AG10803 (cell line): ENCODE measurements at regions not wholly inside any gene's neighbourhood (a gene's known extent, or its start where the extent isn't known, plus 50 kb on each side); places are given as distances from the start of the nearest gene placed in this dataset.

Experiments
- DNase-seq: peaks from one replicate; pipeline ENCODE4 v3.0.0; 2010; ENCODE audit warnings: low read depth
- H3K4me3 ChIP-seq: 2 replicates; pipeline ENCODE4 v1.5.1; 2011; ENCODE audit warnings: mild to moderate bottlenecking, low read length, control low read depth
- TF ChIP-seq, protein P1 (sequence below): conservative IDR thresholded peaks from 2 replicates; pipeline ENCODE4 v1.5.1; 2011; ENCODE audit warnings: mild to moderate bottlenecking, low read length, control low read depth, inconsistent platforms

DNA sequence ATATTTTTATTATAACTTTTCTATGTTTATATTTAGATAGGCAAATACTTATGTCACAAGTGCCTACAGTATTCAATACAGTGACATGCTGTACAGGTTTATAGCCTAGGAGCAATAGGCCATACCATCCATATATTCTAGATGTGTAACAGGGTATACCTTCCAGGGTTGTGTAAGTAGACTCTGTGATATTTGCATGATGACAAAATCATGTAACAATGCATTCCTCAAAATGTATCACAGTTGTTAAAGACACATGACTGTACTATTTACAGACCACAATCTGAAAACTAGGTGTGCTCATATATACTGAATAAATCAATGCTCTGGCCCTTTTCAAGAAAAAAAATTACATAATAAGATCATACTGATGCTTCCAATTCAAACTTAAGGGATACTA, 433.2 kb upstream of the RGPD4 start:
- no peak for DNase-seq
- H3K4me3 ChIP-seq, result no peak overlapping the region
- TF ChIP-seq, protein P1, sequence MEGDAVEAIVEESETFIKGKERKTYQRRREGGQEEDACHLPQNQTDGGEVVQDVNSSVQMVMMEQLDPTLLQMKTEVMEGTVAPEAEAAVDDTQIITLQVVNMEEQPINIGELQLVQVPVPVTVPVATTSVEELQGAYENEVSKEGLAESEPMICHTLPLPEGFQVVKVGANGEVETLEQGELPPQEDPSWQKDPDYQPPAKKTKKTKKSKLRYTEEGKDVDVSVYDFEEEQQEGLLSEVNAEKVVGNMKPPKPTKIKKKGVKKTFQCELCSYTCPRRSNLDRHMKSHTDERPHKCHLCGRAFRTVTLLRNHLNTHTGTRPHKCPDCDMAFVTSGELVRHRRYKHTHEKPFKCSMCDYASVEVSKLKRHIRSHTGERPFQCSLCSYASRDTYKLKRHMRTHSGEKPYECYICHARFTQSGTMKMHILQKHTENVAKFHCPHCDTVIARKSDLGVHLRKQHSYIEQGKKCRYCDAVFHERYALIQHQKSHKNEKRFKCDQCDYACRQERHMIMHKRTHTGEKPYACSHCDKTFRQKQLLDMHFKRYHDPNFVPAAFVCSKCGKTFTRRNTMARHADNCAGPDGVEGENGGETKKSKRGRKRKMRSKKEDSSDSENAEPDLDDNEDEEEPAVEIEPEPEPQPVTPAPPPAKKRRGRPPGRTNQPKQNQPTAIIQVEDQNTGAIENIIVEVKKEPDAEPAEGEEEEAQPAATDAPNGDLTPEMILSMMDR, result no peak

DNA sequence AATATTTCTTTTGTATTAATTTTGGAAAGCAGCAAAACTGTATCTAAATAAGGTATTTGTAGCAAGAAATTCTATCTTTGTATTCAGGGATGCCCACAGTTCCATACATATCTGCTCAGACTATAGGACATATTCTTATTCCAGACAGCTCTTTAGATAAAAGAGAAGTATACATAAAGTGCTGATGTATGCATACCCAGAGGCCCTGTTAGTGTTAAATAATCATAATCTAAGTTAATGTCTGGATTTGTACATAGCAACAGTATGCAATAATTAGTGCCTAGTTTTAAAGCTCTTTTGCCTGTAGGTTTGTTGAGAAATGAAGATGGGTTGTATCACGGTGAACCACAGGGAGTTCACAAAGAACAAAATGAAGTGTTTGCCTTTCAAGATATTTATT, 428.0 kb upstream of the RGPD4 start:
- no peak overlapping the region for H3K4me3 ChIP-seq
- DNase-seq, result no peak
- TF ChIP-seq, protein P1, result no peak

DNA sequence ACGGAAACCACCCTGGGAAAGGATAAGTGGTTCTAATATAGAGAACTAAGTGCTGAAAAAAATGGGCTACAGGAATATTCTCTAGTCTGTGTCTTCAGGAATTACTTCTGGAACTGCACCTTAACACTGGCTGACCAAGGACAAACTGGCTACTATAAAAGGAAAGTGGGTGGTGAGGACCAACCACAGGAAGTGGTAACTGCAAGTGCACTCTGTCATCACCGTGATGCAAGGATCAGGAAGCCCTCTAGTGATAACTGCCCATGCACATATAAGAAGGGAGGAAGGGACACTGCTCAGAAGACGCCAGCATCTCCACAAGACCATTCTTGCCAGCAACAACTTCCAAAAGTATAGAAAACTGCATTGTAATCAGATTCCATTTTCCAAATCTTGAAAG, 424.4 kb upstream of the RGPD4 start:
- no peak for DNase-seq
- no peak overlapping the region for H3K4me3 ChIP-seq
- TF ChIP-seq, protein P1, result no peak

DNA sequence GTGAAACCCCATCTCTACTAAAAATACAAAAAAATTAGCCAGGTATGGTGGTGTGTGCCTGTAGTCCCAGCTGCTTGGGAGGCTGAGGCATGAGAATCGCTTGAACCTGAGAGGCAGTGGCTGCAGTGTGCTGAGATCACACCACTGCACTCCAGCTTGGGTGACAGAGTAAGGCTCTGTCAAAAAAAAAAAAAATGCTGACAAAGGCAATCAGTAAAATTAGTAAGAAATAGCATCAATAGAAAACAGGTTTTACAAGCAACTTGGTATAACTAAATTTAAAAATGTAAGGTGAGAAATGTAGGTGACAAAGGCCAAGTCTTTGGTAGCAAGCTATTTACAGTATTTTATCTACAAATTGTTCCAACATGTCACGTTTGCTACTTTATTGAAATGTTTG, 421.4 kb upstream of the RGPD4 start:
- TF ChIP-seq, protein P1, result no peak
- DNase-seq, result no peak
- no peak overlapping the region for H3K4me3 ChIP-seq

DNA sequence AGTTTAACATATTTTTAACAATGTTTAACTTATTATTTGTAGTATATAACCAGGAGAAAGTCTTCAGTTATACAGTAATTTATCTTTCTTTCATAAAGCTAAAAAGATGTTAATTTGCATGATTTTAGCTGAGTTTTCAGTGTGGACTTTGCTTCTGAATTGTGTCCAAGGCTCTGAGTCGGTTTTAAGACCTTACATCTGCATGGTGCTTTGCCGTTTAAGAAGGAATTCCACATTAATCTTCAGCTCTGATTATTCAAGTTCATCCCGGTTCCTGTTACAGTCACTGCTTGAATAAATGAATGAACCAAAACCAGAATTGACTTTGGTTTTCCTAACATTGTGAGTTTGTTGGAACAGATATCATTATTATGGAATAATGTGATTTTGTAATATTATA, 419.7 kb upstream of the RGPD4 start:
- DNase-seq, result no peak
- H3K4me3 ChIP-seq, result no peak overlapping the region
- TF ChIP-seq, protein P1, result no peak

DNA sequence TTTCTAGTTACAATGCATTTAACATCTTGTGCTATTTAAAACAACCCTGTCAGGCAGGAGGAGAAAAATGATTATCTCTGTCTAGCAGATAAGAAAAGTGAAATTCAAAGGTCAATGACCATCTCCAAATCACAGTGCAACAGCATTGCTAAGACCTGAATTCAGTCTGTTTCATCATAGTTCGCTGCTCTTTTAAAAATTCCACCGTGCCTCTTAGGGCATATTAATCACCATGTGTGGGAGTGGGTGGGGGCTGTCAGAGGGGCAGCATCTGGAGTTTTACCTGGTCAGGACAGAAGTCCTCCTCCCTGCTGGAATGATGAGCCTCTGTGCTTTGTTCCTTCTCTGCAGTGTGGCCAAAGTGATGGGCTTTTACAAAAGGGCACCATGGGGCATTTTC, 418.7 kb upstream of the RGPD4 start:
- TF ChIP-seq, protein P1, result no peak
- no peak overlapping the region for H3K4me3 ChIP-seq
- DNase-seq, result no peak

DNA sequence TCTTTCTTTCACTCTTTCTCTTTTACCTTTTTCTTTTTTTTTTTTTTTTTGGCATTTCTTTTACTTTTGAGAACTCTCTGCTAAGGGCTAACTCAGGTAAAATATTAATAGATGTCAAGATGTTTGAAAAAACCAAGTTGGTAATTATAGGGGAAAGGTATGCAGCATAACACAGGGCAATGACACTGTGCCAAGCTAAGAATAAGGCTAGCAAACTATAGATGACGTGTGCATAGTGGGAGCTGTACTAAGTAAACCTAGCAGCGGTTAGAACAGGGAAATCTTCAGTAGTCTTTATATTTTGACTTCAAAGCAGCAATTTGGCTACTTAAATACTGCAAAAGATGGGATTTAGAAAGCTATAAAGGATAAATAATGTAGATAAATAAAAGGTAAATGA, 415.4 kb upstream of the RGPD4 start:
- no peak overlapping the region for H3K4me3 ChIP-seq
- TF ChIP-seq, protein P1, result no peak
- DNase-seq, result no peak
